Activated T-cell treated with anti-CD3 and anti-CD28 coated beads, Interleukin-2, amount 50 U/mL, for 24 hours (primary cell): ENCODE measurements at regions not wholly inside any gene's neighbourhood (a gene's known extent, or its start where the extent isn't known, plus 50 kb on each side); places are given as distances from the start of the nearest gene placed in this dataset.

ENCODE experiments used
- DNase-seq: peaks from one replicate; pipeline ENCODE4 v3.0.0-alpha.2; 2020
- H3K27ac Mint-ChIP-seq: 2 replicates; pipeline ENCODE4 v1.8.0; 2020; ENCODE audit warnings: mild to moderate bottlenecking, mixed read lengths
- H3K27me3 Mint-ChIP-seq: 2 replicates; pipeline ENCODE4 v1.8.0; 2020; ENCODE audit warnings: mixed read lengths
- H3K36me3 Mint-ChIP-seq: 2 replicates; pipeline ENCODE4 v1.8.0; 2020; ENCODE audit warnings: low read depth, mixed read lengths
- H3K4me1 Mint-ChIP-seq: 2 replicates; pipeline ENCODE4 v1.8.0; 2020; ENCODE audit warnings: low read depth, mixed read lengths
- H3K4me3 Mint-ChIP-seq: 2 replicates; pipeline ENCODE4 v1.8.0; 2020; ENCODE audit warnings: mild to moderate bottlenecking, moderate library complexity, mixed read lengths
- H3K9me3 Mint-ChIP-seq: 2 replicates; pipeline ENCODE4 v1.8.0; 2020; ENCODE audit warnings: mixed read lengths

GRCh38 chr10:10826125-10826524 lies 191.5 kb upstream of the CELF2 start:
- no peak for DNase-seq
- H3K27ac Mint-ChIP-seq: no peak overlapping the region
- no peaks in the 10 kb centered on the region for H3K4me1 Mint-ChIP-seq
- H3K4me3 Mint-ChIP-seq: no peak overlapping the region
- H3K27me3 Mint-ChIP-seq: peaks cover 37% of the 10 kb centered on the region
- H3K9me3 Mint-ChIP-seq: no peaks in the 10 kb centered on the region
- no peaks in the 10 kb centered on the region for H3K36me3 Mint-ChIP-seq

- H3K27ac Mint-ChIP-seq: no peak overlapping the region
- no peaks in the 10 kb centered on the region for H3K9me3 Mint-ChIP-seq
- H3K4me1 Mint-ChIP-seq: no peaks in the 10 kb centered on the region
- peaks cover 35% of the 10 kb centered on the region for H3K27me3 Mint-ChIP-seq
- no peaks in the 10 kb centered on the region for H3K36me3 Mint-ChIP-seq
- no peak for DNase-seq
- no peak overlapping the region for H3K4me3 Mint-ChIP-seq
These were observed 189.0 kb upstream of the CELF2 start for GRCh38 chr10:10828623-10829022.

- no peak overlapping the region for H3K4me3 Mint-ChIP-seq
- H3K27ac Mint-ChIP-seq: no peak overlapping the region
- DNase-seq: no peak
- peaks cover 34% of the 10 kb centered on the region for H3K27me3 Mint-ChIP-seq
- no peaks in the 10 kb centered on the region for H3K9me3 Mint-ChIP-seq
- H3K4me1 Mint-ChIP-seq: no peaks in the 10 kb centered on the region
- H3K36me3 Mint-ChIP-seq: no peaks in the 10 kb centered on the region
These were observed 188.1 kb upstream of the CELF2 start for GRCh38 chr10:10829576-10829975.

- H3K9me3 Mint-ChIP-seq: no peaks in the 10 kb centered on the region
- no peak for DNase-seq
- H3K27me3 Mint-ChIP-seq: peaks cover 31% of the 10 kb centered on the region
- no peak overlapping the region for H3K27ac Mint-ChIP-seq
- no peak overlapping the region for H3K4me3 Mint-ChIP-seq
- no peaks in the 10 kb centered on the region for H3K4me1 Mint-ChIP-seq
- H3K36me3 Mint-ChIP-seq: no peaks in the 10 kb centered on the region
These were observed 187.2 kb upstream of the CELF2 start for GRCh38 chr10:10830293-10830986.

GRCh38 chr10:10831085-10831484 lies 186.6 kb upstream of the CELF2 start:
- H3K4me3 Mint-ChIP-seq: no peak overlapping the region
- no peaks in the 10 kb centered on the region for H3K4me1 Mint-ChIP-seq
- H3K27me3 Mint-ChIP-seq: peaks cover 37% of the 10 kb centered on the region
- H3K9me3 Mint-ChIP-seq: no peaks in the 10 kb centered on the region
- no peak for DNase-seq
- H3K36me3 Mint-ChIP-seq: no peaks in the 10 kb centered on the region
- H3K27ac Mint-ChIP-seq: no peak overlapping the region

GRCh38 chr10:10833955-10834354 lies 183.7 kb upstream of the CELF2 start:
- no peak overlapping the region for H3K27ac Mint-ChIP-seq
- DNase-seq: no peak
- no peaks in the 10 kb centered on the region for H3K36me3 Mint-ChIP-seq
- H3K27me3 Mint-ChIP-seq: peaks cover 27% of the 10 kb centered on the region
- no peak overlapping the region for H3K4me3 Mint-ChIP-seq
- H3K4me1 Mint-ChIP-seq: no peaks in the 10 kb centered on the region
- H3K9me3 Mint-ChIP-seq: no peaks in the 10 kb centered on the region

GRCh38 chr10:10844251-10844650 lies 173.4 kb upstream of the CELF2 start:
- Mint-ChIP-seq H3K27ac (no peak overlapping the region), H3K4me1 (no peaks in the 10 kb centered on the region), H3K36me3 (no peaks in the 10 kb centered on the region), H3K27me3 (peaks cover 49% of the 10 kb centered on the region), H3K4me3 (no peak overlapping the region), H3K9me3 (peaks cover 15% of the 10 kb centered on the region)
- DNase-seq: no peak

- Mint-ChIP-seq H3K36me3 (no peaks in the 10 kb centered on the region), H3K27ac (no peak overlapping the region), H3K9me3 (peaks cover 5% of the 10 kb centered on the region), H3K4me1 (no peaks in the 10 kb centered on the region), H3K27me3 (peaks cover 54% of the 10 kb centered on the region), H3K4me3 (no peak overlapping the region)
- no peak for DNase-seq
These were observed 172.5 kb upstream of the CELF2 start for GRCh38 chr10:10845185-10845584.

- no peaks in the 10 kb centered on the region for H3K4me1 Mint-ChIP-seq
- no peaks in the 10 kb centered on the region for H3K36me3 Mint-ChIP-seq
- H3K4me3 Mint-ChIP-seq: no peak overlapping the region
- H3K27me3 Mint-ChIP-seq: peaks cover 58% of the 10 kb centered on the region
- H3K9me3 Mint-ChIP-seq: peaks cover 1% of the 10 kb centered on the region
- H3K27ac Mint-ChIP-seq: no peak overlapping the region
- DNase-seq: no peak
These were observed 171.7 kb upstream of the CELF2 start for GRCh38 chr10:10845826-10846503.

GRCh38 chr10:10846504-10846900 lies 171.2 kb upstream of the CELF2 start:
- peaks cover 63% of the 10 kb centered on the region for H3K27me3 Mint-ChIP-seq
- H3K4me3 Mint-ChIP-seq: no peak overlapping the region
- no peak overlapping the region for H3K27ac Mint-ChIP-seq
- no peaks in the 10 kb centered on the region for H3K4me1 Mint-ChIP-seq
- H3K9me3 Mint-ChIP-seq: no peaks in the 10 kb centered on the region
- no peak for DNase-seq
- H3K36me3 Mint-ChIP-seq: no peaks in the 10 kb centered on the region

GRCh38 chr10:10847387-10847786 lies 170.3 kb upstream of the CELF2 start:
- no peaks in the 10 kb centered on the region for H3K9me3 Mint-ChIP-seq
- H3K27ac Mint-ChIP-seq: no peak overlapping the region
- no peak for DNase-seq
- H3K27me3 Mint-ChIP-seq: peaks cover 68% of the 10 kb centered on the region
- H3K4me3 Mint-ChIP-seq: no peak overlapping the region
- H3K4me1 Mint-ChIP-seq: no peaks in the 10 kb centered on the region
- no peaks in the 10 kb centered on the region for H3K36me3 Mint-ChIP-seq

GRCh38 chr10:10848488-10849111 lies 169.1 kb upstream of the CELF2 start:
- no peak overlapping the region for H3K4me3 Mint-ChIP-seq
- H3K36me3 Mint-ChIP-seq: no peaks in the 10 kb centered on the region
- H3K27ac Mint-ChIP-seq: no peak overlapping the region
- H3K27me3 Mint-ChIP-seq: peaks cover 69% of the 10 kb centered on the region
- no peak for DNase-seq
- no peaks in the 10 kb centered on the region for H3K9me3 Mint-ChIP-seq
- no peaks in the 10 kb centered on the region for H3K4me1 Mint-ChIP-seq

GRCh38 chr10:10849306-10849705 lies 168.4 kb upstream of the CELF2 start:
- Mint-ChIP-seq H3K27me3 (peaks cover 66% of the 10 kb centered on the region), H3K27ac (no peak overlapping the region), H3K36me3 (no peaks in the 10 kb centered on the region), H3K4me3 (no peak overlapping the region), H3K4me1 (no peaks in the 10 kb centered on the region), H3K9me3 (no peaks in the 10 kb centered on the region)
- DNase-seq: no peak

- DNase-seq: no peak
- Mint-ChIP-seq H3K27me3 (peaks cover 59% of the 10 kb centered on the region), H3K27ac (no peak overlapping the region), H3K9me3 (no peaks in the 10 kb centered on the region), H3K4me1 (no peaks in the 10 kb centered on the region), H3K36me3 (no peaks in the 10 kb centered on the region), H3K4me3 (no peak overlapping the region)
These were observed 167.5 kb upstream of the CELF2 start for GRCh38 chr10:10850214-10850613.

GRCh38 chr10:10852464-10852863 lies 165.2 kb upstream of the CELF2 start:
- no peaks in the 10 kb centered on the region for H3K9me3 Mint-ChIP-seq
- DNase-seq: no peak
- no peak overlapping the region for H3K27ac Mint-ChIP-seq

More at GRCh38 chr10:10852464-10852863, 165.2 kb upstream of the CELF2 start:
- Mint-ChIP-seq H3K36me3 (no peaks in the 10 kb centered on the region), H3K4me3 (no peak overlapping the region), H3K4me1 (no peaks in the 10 kb centered on the region), H3K27me3 (peaks cover 44% of the 10 kb centered on the region)
